ENCODE measurements at regions not wholly inside any gene's neighbourhood (a gene's known extent, or its start where the extent isn't known, plus 50 kb on each side); places are given as distances from the start of the nearest gene placed in this dataset.

DNA sequence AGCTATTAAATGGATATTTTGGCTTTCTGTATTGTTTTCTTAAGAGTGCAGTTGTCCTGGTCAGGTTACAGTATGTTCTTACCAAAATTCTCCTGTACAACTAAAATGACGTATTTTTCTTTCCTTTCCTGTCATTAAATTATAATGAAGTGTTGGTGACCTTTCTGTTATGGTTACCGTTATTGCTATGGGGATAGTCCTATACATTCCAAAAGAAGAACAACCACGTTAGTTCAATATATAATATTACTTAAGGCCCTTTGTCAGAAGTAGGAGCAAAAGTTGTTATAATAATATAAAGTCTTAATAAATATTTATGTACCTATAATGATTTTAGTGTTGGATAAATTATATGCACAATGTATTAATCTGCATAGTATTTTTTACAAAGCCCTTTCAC is 82.4 kb upstream of the NREP start:
- Histone ChIP-seq H3K27me3 (ENCODE audit: insufficient read depth) (no peaks in the 10 kb centered on the region), H3K36me3 (ENCODE audit: insufficient read depth) (no peaks in the 10 kb centered on the region), H3F3A (replicated peaks; ENCODE audit: low read depth) (no peaks in the 10 kb centered on the region), H3K4me3 (no peak overlapping the region), H3K27ac (ENCODE audit: low read depth) (no peak overlapping the region), H2AFZ (no peak overlapping the region), H3K9me2 (ENCODE audit: insufficient read depth) (no peaks in the 10 kb centered on the region), H3K4me2 (no peak overlapping the region), H3K79me2 (replicated peaks; ENCODE audit: insufficient read depth) (no peaks in the 10 kb centered on the region), H3K4me1 (ENCODE audit: insufficient read depth) (no peaks in the 10 kb centered on the region), H4K20me1 (replicated peaks; ENCODE audit: insufficient read depth) (no peaks in the 10 kb centered on the region)
- H3K27ac Mint-ChIP-seq: no peak overlapping the region
- H3K9me3 Mint-ChIP-seq: no peaks in the 10 kb centered on the region
- ATAC-seq (no peak), DNase-seq (ENCODE audit: low spot score) (no peak)
- no peaks in the 10 kb centered on the region for H3K27me3 Mint-ChIP-seq (ENCODE audit: insufficient read depth, low read depth, poor library complexity)
- no peak overlapping the region for H3K4me3 Mint-ChIP-seq
- H3K4me1 Mint-ChIP-seq: no peaks in the 10 kb centered on the region
- TF ChIP-seq JUNB (IDR thresholded peaks at IDR 0.05; ENCODE audit: unreplicated experiment): no peak
- TF ChIP-seq STAT1 (IDR thresholded peaks at IDR 0.05; ENCODE audit: unreplicated experiment): no peak
- no peak for TF ChIP-seq NANOG (IDR thresholded peaks at IDR 0.05; ENCODE audit: borderline replicate concordance)
- TF ChIP-seq, protein P1, sequence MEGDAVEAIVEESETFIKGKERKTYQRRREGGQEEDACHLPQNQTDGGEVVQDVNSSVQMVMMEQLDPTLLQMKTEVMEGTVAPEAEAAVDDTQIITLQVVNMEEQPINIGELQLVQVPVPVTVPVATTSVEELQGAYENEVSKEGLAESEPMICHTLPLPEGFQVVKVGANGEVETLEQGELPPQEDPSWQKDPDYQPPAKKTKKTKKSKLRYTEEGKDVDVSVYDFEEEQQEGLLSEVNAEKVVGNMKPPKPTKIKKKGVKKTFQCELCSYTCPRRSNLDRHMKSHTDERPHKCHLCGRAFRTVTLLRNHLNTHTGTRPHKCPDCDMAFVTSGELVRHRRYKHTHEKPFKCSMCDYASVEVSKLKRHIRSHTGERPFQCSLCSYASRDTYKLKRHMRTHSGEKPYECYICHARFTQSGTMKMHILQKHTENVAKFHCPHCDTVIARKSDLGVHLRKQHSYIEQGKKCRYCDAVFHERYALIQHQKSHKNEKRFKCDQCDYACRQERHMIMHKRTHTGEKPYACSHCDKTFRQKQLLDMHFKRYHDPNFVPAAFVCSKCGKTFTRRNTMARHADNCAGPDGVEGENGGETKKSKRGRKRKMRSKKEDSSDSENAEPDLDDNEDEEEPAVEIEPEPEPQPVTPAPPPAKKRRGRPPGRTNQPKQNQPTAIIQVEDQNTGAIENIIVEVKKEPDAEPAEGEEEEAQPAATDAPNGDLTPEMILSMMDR (conservative IDR thresholded peaks at IDR 0.05; ENCODE audit: low read depth in 2 of 2): no peak
- no peak for TF ChIP-seq ZNF331 (CRISPR knock-in tag; IDR thresholded peaks at IDR 0.05; ENCODE audit: low read depth)
- TF ChIP-seq POLR2AphosphoS5 (IDR thresholded peaks at IDR 0.05; ENCODE audit: low read depth): no peak
- TF ChIP-seq, protein P2, sequence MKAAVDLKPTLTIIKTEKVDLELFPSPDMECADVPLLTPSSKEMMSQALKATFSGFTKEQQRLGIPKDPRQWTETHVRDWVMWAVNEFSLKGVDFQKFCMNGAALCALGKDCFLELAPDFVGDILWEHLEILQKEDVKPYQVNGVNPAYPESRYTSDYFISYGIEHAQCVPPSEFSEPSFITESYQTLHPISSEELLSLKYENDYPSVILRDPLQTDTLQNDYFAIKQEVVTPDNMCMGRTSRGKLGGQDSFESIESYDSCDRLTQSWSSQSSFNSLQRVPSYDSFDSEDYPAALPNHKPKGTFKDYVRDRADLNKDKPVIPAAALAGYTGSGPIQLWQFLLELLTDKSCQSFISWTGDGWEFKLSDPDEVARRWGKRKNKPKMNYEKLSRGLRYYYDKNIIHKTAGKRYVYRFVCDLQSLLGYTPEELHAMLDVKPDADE (IDR thresholded peaks at IDR 0.05): no peak
- TF ChIP-seq, protein P3, sequence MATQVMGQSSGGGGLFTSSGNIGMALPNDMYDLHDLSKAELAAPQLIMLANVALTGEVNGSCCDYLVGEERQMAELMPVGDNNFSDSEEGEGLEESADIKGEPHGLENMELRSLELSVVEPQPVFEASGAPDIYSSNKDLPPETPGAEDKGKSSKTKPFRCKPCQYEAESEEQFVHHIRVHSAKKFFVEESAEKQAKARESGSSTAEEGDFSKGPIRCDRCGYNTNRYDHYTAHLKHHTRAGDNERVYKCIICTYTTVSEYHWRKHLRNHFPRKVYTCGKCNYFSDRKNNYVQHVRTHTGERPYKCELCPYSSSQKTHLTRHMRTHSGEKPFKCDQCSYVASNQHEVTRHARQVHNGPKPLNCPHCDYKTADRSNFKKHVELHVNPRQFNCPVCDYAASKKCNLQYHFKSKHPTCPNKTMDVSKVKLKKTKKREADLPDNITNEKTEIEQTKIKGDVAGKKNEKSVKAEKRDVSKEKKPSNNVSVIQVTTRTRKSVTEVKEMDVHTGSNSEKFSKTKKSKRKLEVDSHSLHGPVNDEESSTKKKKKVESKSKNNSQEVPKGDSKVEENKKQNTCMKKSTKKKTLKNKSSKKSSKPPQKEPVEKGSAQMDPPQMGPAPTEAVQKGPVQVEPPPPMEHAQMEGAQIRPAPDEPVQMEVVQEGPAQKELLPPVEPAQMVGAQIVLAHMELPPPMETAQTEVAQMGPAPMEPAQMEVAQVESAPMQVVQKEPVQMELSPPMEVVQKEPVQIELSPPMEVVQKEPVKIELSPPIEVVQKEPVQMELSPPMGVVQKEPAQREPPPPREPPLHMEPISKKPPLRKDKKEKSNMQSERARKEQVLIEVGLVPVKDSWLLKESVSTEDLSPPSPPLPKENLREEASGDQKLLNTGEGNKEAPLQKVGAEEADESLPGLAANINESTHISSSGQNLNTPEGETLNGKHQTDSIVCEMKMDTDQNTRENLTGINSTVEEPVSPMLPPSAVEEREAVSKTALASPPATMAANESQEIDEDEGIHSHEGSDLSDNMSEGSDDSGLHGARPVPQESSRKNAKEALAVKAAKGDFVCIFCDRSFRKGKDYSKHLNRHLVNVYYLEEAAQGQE (IDR thresholded peaks at IDR 0.05; ENCODE audit: unreplicated experiment): no peak
- TF ChIP-seq EZH2phosphoT487 (IDR thresholded peaks at IDR 0.05; ENCODE audit: unreplicated experiment): no peak
- no peak for TF ChIP-seq ZNF114 (CRISPR knock-in tag; IDR thresholded peaks at IDR 0.05)
- TF ChIP-seq CREB1 (CRISPR knock-in tag; IDR thresholded peaks at IDR 0.05; ENCODE audit: low read depth): no peak
- TF ChIP-seq EZH2 (IDR thresholded peaks at IDR 0.05; ENCODE audit: low read depth, unreplicated experiment): no peak
- TF ChIP-seq, protein P4, sequence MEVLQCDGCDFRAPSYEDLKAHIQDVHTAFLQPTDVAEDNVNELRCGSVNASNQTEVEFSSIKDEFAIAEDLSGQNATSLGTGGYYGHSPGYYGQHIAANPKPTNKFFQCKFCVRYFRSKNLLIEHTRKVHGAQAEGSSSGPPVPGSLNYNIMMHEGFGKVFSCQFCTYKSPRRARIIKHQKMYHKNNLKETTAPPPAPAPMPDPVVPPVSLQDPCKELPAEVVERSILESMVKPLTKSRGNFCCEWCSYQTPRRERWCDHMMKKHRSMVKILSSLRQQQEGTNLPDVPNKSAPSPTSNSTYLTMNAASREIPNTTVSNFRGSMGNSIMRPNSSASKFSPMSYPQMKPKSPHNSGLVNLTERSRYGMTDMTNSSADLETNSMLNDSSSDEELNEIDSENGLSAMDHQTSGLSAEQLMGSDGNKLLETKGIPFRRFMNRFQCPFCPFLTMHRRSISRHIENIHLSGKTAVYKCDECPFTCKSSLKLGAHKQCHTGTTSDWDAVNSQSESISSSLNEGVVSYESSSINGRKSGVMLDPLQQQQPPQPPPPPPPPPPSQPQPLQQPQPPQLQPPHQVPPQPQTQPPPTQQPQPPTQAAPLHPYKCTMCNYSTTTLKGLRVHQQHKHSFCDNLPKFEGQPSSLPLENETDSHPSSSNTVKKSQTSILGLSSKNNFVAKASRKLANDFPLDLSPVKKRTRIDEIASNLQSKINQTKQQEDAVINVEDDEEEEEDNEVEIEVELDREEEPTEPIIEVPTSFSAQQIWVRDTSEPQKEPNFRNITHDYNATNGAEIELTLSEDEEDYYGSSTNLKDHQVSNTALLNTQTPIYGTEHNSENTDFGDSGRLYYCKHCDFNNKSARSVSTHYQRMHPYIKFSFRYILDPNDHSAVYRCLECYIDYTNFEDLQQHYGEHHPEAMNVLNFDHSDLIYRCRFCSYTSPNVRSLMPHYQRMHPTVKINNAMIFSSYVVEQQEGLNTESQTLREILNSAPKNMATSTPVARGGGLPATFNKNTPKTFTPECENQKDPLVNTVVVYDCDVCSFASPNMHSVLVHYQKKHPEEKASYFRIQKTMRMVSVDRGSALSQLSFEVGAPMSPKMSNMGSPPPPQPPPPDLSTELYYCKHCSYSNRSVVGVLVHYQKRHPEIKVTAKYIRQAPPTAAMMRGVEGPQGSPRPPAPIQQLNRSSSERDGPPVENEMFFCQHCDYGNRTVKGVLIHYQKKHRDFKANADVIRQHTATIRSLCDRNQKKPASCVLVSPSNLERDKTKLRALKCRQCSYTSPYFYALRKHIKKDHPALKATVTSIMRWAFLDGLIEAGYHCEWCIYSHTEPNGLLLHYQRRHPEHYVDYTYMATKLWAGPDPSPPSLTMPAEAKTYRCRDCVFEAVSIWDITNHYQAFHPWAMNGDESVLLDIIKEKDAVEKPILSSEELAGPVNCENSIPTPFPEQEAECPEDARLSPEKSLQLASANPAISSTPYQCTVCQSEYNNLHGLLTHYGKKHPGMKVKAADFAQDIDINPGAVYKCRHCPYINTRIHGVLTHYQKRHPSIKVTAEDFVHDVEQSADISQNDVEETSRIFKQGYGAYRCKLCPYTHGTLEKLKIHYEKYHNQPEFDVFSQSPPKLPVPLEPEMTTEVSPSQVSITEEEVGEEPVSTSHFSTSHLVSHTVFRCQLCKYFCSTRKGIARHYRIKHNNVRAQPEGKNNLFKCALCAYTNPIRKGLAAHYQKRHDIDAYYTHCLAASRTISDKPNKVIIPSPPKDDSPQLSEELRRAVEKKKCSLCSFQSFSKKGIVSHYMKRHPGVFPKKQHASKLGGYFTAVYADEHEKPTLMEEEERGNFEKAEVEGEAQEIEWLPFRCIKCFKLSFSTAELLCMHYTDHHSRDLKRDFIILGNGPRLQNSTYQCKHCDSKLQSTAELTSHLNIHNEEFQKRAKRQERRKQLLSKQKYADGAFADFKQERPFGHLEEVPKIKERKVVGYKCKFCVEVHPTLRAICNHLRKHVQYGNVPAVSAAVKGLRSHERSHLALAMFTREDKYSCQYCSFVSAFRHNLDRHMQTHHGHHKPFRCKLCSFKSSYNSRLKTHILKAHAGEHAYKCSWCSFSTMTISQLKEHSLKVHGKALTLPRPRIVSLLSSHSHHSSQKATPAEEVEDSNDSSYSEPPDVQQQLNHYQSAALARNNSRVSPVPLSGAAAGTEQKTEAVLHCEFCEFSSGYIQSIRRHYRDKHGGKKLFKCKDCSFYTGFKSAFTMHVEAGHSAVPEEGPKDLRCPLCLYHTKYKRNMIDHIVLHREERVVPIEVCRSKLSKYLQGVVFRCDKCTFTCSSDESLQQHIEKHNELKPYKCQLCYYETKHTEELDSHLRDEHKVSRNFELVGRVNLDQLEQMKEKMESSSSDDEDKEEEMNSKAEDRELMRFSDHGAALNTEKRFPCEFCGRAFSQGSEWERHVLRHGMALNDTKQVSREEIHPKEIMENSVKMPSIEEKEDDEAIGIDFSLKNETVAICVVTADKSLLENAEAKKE (CRISPR knock-in tag; IDR thresholded peaks at IDR 0.05): no peak
- no peaks in the 10 kb centered on the region for H3K36me3 Mint-ChIP-seq (ENCODE audit: low read depth)

All from GM23338 (cell line).